Heart left ventricle (tissue), 14 donors: ENCODE measurements at regions not wholly inside any gene's neighbourhood (a gene's known extent, or its start where the extent isn't known, plus 50 kb on each side); places are given as distances from the start of the nearest gene placed in this dataset.

Experiments used
- ATAC-seq, 4 donors: fragments of 200-7000 bp; cut with Tn5 transposase; one replicate each; pipeline ENCODE4 v1.9.1; 2020 to 2022; ENCODE audit warnings: moderate library complexity in 4 of 4, mild to moderate bottlenecking in 3 of 4, moderate number of reproducible peaks in 1 of 4
- DNase-seq, 5 donors: peaks; one replicate each; pipeline ENCODE4 v3.0.0-alpha.2; 2020
- H3K27ac ChIP-seq, 12 donors: fragments of 200-600 bp; sonication (generic) in 4 of 12; one replicate each; pipeline versions ENCODE4 v1.5.0 to v1.8.0; 2016 to 2022; ENCODE audit warnings: mild to moderate bottlenecking in 2 of 12
- H3K27me3 ChIP-seq, 9 donors: fragments of 200-600 bp; sonication (generic) in 2 of 9; one replicate each; pipeline versions ENCODE4 v1.5.1 to v1.8.0; 2016 to 2022; ENCODE audit warnings: mild to moderate bottlenecking in 3 of 9
- H3K36me3 ChIP-seq, 9 donors: fragments of 200-600 bp; sonication (generic) in 2 of 9; one replicate each; pipeline versions ENCODE4 v1.5.0 to v1.8.0; 2018 to 2022; ENCODE audit warnings: mild to moderate bottlenecking in 2 of 9
- H3K4me1 ChIP-seq, 12 donors: fragments of 200-600 bp; sonication (generic) in 4 of 12; one replicate each; pipeline versions ENCODE4 v1.5.0 to v1.8.0; 2016 to 2022; ENCODE audit warnings: mild to moderate bottlenecking in 3 of 12
- H3K4me3 ChIP-seq, 12 donors: fragments of 200-600 bp; sonication (generic) in 4 of 12; one replicate each; pipeline versions ENCODE4 v1.5.0 to v1.8.0; 2017 to 2022; ENCODE audit warnings: mild to moderate bottlenecking in 9 of 12, moderate library complexity in 4 of 12
- H3K9me3 ChIP-seq, 12 donors: fragments of 200-600 bp; sonication (generic) in 4 of 12; one replicate each; pipeline versions ENCODE4 v1.5.0 to v1.8.0; 2016 to 2022; ENCODE audit warnings: mild to moderate bottlenecking in 1 of 12
- POLR2A ChIP-seq, 2 donors: fragments of 450-650 bp; IDR thresholded peaks; one replicate each; pipeline ENCODE4 v1.6.1; 2017; ENCODE audit warnings: antibody characterized with exemption in 2 of 2, mild to moderate bottlenecking in 2 of 2, moderate library complexity in 2 of 2
- intact Hi-C, 10 donors: fragments of 100-400 bp; cut with DNase I; formaldehyde crosslinking; loops; one replicate each; pipeline versions ENCODE4 v1.11.1 to v1.14.2; 2022
- TF ChIP-seq, protein P1 (sequence below), 12 donors: fragments of 200-600 bp; sonication (generic) in 4 of 12; IDR thresholded peaks; one replicate each; pipeline versions ENCODE4 v1.5.0 to v1.8.0; 2018 to 2022; ENCODE audit warnings: antibody characterized with exemption in 12 of 12, mild to moderate bottlenecking in 5 of 12
- donor health status: ischemic (EF 13 %, LVEDD 7.1; RV severe dilation, severe dysfunction).
- donor health status: DM: no; HTN: yes; CAD: no.
- donor health status: DM: no; HTN: no; CAD: no.
- donor health status: ischemic (EF 25% LVEDD 6.9; RV normal size, moderate dysfunction).
- donor health status: ischemic (EF 25% LVEDD 5.7; RV mildly dilated, moderate dysfunction).
- donor health status: DM: yes; HTN: yes; CAD: no.
- donor health status: ischemic (EF 35%, LVEDD 5.7; RV mildly dilated, moderate dysfunction).
- donor health status: nonischemic (EF 11% LVEDD 7.7; RV severe dilation, severe dysfunction).
- donor health status: DM: yes; HTN: yes; CAD: no.
- donor health status: PGD.
- donor health status: ischemic (EF 29% LVEDD 5.4; RV normal size, mild dysfunction).
- donor health status: nonischemic (EF 23%, LVEDD 6.1; RV moderate dilation, normal function).

DNA sequence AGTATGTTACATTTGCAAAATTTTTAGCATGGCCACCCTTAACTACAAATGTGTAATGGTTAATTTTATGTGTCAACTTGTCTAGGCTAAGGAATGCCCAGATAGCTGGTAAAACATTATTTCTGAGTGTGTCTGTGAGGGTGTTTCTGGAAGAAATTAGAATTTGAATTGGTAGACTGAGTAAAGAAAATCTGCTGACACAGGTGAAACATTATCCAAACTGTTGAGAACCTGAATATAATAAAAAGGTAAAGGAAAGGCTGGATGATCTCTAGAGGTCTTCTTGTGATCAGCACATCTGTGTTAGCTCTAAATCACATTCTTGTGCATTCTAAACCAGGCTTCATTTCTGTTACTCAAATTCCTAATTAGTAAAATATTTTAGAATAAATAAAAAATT is 100.8 kb downstream of the UCHL5 start:
- DNase-seq (no peak), ATAC-seq (no peak)
- TF ChIP-seq, protein P1, sequence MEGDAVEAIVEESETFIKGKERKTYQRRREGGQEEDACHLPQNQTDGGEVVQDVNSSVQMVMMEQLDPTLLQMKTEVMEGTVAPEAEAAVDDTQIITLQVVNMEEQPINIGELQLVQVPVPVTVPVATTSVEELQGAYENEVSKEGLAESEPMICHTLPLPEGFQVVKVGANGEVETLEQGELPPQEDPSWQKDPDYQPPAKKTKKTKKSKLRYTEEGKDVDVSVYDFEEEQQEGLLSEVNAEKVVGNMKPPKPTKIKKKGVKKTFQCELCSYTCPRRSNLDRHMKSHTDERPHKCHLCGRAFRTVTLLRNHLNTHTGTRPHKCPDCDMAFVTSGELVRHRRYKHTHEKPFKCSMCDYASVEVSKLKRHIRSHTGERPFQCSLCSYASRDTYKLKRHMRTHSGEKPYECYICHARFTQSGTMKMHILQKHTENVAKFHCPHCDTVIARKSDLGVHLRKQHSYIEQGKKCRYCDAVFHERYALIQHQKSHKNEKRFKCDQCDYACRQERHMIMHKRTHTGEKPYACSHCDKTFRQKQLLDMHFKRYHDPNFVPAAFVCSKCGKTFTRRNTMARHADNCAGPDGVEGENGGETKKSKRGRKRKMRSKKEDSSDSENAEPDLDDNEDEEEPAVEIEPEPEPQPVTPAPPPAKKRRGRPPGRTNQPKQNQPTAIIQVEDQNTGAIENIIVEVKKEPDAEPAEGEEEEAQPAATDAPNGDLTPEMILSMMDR (IDR thresholded peaks at IDR 0.05) = no peak
- TF ChIP-seq POLR2A (IDR thresholded peaks at IDR 0.05) = no peak
- Histone ChIP-seq H3K36me3 (no peaks in the 10 kb centered on the region), H3K4me3 (no peak overlapping the region), H3K27ac (no peak overlapping the region), H3K9me3 (no peaks in the 10 kb centered on the region), H3K4me1 (no peaks in the 10 kb centered on the region), H3K27me3 (no peaks in the 10 kb centered on the region)
- intact Hi-C loops = no loop called here

DNA sequence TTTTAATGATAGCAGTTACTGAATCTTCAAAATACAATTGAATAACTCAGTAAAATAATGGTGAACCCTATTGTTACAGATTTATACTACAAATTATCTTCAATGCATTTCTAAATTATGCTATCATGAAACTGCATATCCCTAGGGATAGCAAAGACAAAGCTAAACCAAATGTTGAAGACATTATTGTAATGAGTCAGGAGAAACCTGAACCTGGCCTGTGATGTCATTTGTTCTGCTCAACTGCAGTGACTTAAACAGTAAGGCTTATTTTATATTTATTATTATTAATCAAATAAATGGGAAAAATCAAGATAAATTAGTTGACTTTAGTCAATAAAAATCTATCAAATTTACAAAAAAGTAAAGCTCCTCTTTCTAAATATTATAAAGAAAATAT is 100.3 kb downstream of the UCHL5 start:
- Histone ChIP-seq H3K4me3 (no peak overlapping the region), H3K27ac (no peak overlapping the region), H3K9me3 (no peaks in the 10 kb centered on the region), H3K4me1 (no peaks in the 10 kb centered on the region), H3K27me3 (no peaks in the 10 kb centered on the region), H3K36me3 (no peaks in the 10 kb centered on the region)
- no peak for ATAC-seq
- DNase-seq = no peak
- TF ChIP-seq POLR2A (IDR thresholded peaks at IDR 0.05) = no peak
- TF ChIP-seq, protein P1 (IDR thresholded peaks at IDR 0.05) = no peak
- intact Hi-C loops = no loop called here

DNA sequence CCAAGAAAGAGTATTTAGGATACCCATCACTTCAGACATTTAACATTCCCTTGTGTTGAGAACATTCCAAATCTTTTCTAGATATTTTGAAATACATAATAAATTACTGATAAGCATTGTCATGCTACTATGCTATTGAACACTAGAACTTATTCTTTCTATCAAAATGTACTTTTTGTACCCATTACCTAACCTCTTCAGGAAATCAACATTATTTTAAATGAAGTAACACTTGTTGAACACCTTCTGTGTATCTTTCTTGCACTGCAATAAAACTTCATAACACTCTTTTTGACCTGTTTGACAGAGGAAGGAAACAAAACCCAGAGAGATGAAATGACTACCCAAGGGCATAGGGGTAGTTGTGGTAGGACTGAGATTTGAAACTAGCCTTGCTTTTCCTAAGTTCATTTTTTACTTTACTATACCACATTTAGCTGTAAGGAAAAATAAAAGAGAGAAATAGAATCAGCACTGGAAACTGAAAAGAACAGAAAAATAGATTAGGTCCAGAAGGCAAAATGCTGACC is 99.4 kb downstream of the UCHL5 start:
- Histone ChIP-seq H3K9me3 (no peaks in the 10 kb centered on the region), H3K4me1 (no peaks in the 10 kb centered on the region), H3K4me3 (no peak overlapping the region), H3K36me3 (no peaks in the 10 kb centered on the region), H3K27ac (no peak overlapping the region), H3K27me3 (no peaks in the 10 kb centered on the region)
- ATAC-seq (no peak), DNase-seq (no peak)
- TF ChIP-seq POLR2A (IDR thresholded peaks at IDR 0.05) = no peak
- TF ChIP-seq, protein P1 (IDR thresholded peaks at IDR 0.05) = no peak
- intact Hi-C loops = no loop called here
